IMR-90 (cell line): ENCODE measurements at regions not wholly inside any gene's neighbourhood (a gene's known extent, or its start where the extent isn't known, plus 50 kb on each side); places are given as distances from the start of the nearest gene placed in this dataset.

Experiments used
- CHD1 ChIP-seq: IDR thresholded peaks from 2 replicates; pipeline ENCODE4 v1.6.1; 2012; ENCODE audit warnings: low read depth, low read length, improper control_type of control experiment
- MAZ ChIP-seq: IDR thresholded peaks from 2 replicates; pipeline ENCODE4 v1.6.1; 2012; ENCODE audit warnings: low read depth, mild to moderate bottlenecking, low read length, improper control_type of control experiment, moderate library complexity, borderline replicate concordance
- RAD21 ChIP-seq: IDR thresholded peaks from 2 replicates; pipeline ENCODE4 v1.6.1; 2012; ENCODE audit warnings: low read length, improper control_type of control experiment
- TF ChIP-seq, protein P1 (sequence below): fragments of 150-350 bp; IDR thresholded peaks from 2 replicates; pipeline ENCODE4 v1.6.1; 2017; ENCODE audit warnings: mild to moderate bottlenecking, antibody characterized with exemption, low read length, low read depth
- TF ChIP-seq, protein P2 (sequence below): conservative IDR thresholded peaks from 2 replicates; pipeline ENCODE4 v1.5.1; 2012; ENCODE audit warnings: mild to moderate bottlenecking, low read depth, low read length, improper control_type of control experiment

DNA sequence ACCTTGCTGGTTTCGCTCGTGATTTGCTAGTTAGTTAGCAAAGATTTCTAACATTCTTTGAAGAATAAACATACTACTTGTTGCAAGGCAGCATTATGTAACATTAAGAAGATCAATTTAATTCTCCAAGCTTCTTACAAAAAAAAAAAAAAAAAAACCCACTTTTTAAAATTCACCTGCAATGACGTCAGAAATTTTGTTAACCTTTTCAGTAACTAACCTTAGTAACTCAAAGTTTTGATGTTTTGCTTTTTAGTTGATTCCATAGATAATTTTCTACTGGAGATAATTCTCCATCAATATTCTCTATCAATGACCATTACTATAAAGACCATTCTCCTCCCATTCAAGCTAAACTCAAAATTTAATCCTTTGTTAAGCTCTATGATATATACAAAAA, 491.8 kb upstream of the TBL1XR1 start:
- TF ChIP-seq MAZ (no peak), CHD1 (no peak), RAD21 (no peak)
- TF ChIP-seq, protein P1, sequence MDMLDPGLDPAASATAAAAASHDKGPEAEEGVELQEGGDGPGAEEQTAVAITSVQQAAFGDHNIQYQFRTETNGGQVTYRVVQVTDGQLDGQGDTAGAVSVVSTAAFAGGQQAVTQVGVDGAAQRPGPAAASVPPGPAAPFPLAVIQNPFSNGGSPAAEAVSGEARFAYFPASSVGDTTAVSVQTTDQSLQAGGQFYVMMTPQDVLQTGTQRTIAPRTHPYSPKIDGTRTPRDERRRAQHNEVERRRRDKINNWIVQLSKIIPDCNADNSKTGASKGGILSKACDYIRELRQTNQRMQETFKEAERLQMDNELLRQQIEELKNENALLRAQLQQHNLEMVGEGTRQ: no peak
- TF ChIP-seq, protein P2, sequence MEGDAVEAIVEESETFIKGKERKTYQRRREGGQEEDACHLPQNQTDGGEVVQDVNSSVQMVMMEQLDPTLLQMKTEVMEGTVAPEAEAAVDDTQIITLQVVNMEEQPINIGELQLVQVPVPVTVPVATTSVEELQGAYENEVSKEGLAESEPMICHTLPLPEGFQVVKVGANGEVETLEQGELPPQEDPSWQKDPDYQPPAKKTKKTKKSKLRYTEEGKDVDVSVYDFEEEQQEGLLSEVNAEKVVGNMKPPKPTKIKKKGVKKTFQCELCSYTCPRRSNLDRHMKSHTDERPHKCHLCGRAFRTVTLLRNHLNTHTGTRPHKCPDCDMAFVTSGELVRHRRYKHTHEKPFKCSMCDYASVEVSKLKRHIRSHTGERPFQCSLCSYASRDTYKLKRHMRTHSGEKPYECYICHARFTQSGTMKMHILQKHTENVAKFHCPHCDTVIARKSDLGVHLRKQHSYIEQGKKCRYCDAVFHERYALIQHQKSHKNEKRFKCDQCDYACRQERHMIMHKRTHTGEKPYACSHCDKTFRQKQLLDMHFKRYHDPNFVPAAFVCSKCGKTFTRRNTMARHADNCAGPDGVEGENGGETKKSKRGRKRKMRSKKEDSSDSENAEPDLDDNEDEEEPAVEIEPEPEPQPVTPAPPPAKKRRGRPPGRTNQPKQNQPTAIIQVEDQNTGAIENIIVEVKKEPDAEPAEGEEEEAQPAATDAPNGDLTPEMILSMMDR: no peak
